GM23338 (cell line): ENCODE measurements at regions not wholly inside any gene's neighbourhood (a gene's known extent, or its start where the extent isn't known, plus 50 kb on each side); places are given as distances from the start of the nearest gene placed in this dataset.

Source experiments
- ATAC-seq: fragments of 200-7000 bp; cut with Tn5 transposase; 3 replicates; pipeline ENCODE4 v1.9.1; 2020
- DNase-seq: peaks from one replicate; pipeline ENCODE4 v3.0.0-alpha.2; 2015; ENCODE audit warnings: low spot score
- H2AFZ ChIP-seq: fragments of 200-600 bp; sonication (generic); 2 replicates; pipeline ENCODE4 v1.8.0; 2016; ENCODE audit warnings: antibody characterized with exemption, mild to moderate bottlenecking, moderate library complexity
- H3F3A ChIP-seq: fragments of 200-600 bp; sonication (generic); replicated peaks from 2 replicates; pipeline ENCODE4 v1.8.0; 2017; ENCODE audit warnings: antibody characterized with exemption, mixed run types, low read depth
- H3K27ac ChIP-seq: fragments of 200-600 bp; sonication (generic); 2 replicates; pipeline ENCODE4 v1.6.1; 2016; ENCODE audit warnings: low read depth
- H3K27me3 ChIP-seq: fragments of 200-600 bp; sonication (generic); 2 replicates; pipeline ENCODE4 v1.8.0; 2016; ENCODE audit warnings: mild to moderate bottlenecking, mixed run types, moderate library complexity; ENCODE audit not compliant: insufficient read depth
- H3K36me3 ChIP-seq: fragments of 200-600 bp; sonication (generic); 2 replicates; pipeline ENCODE4 v1.8.0; 2016; ENCODE audit warnings: mild to moderate bottlenecking; ENCODE audit not compliant: insufficient read depth
- H3K4me1 ChIP-seq: fragments of 200-600 bp; sonication (generic); 2 replicates; pipeline ENCODE4 v1.8.0; 2016; ENCODE audit warnings: mild to moderate bottlenecking, moderate library complexity; ENCODE audit not compliant: insufficient read depth
- H3K4me2 ChIP-seq: fragments of 200-600 bp; sonication (generic); 2 replicates; pipeline ENCODE4 v1.7.1; 2017; ENCODE audit warnings: mixed run types
- H3K4me3 ChIP-seq: fragments of 200-600 bp; sonication (generic); 2 replicates; pipeline ENCODE4 v1.6.1; 2016; ENCODE audit warnings: mixed run types
- H3K79me2 ChIP-seq: fragments of 200-600 bp; sonication (generic); replicated peaks from 2 replicates; pipeline ENCODE4 v1.8.0; 2017; ENCODE audit warnings: mild to moderate bottlenecking; ENCODE audit not compliant: insufficient read depth
- H3K9me2 ChIP-seq: fragments of 200-600 bp; sonication (generic); 2 replicates; pipeline ENCODE4 v1.8.0; 2017; ENCODE audit not compliant: insufficient read depth
- H4K20me1 ChIP-seq: fragments of 200-600 bp; sonication (generic); replicated peaks from 2 replicates; pipeline ENCODE4 v1.8.0; 2017; ENCODE audit warnings: mild to moderate bottlenecking; ENCODE audit not compliant: insufficient read depth
- H3K27ac Mint-ChIP-seq: 2 replicates; pipeline ENCODE4 v1.8.0; 2020; ENCODE audit warnings: inconsistent platforms, mild to moderate bottlenecking, moderate library complexity, mixed read lengths
- H3K27me3 Mint-ChIP-seq: 3 replicates; pipeline ENCODE4 v1.8.0; 2022; ENCODE audit warnings: low read depth, mild to moderate bottlenecking, moderate library complexity, mixed read lengths, inconsistent platforms; ENCODE audit not compliant: insufficient read depth, poor library complexity
- H3K36me3 Mint-ChIP-seq: 3 replicates; pipeline ENCODE4 v1.8.0; 2021; ENCODE audit warnings: low read depth, mild to moderate bottlenecking, inconsistent platforms, moderate library complexity, mixed read lengths
- H3K4me1 Mint-ChIP-seq: 3 replicates; pipeline ENCODE4 v1.8.0; 2020; ENCODE audit warnings: mild to moderate bottlenecking, inconsistent platforms, mixed read lengths
- H3K4me3 Mint-ChIP-seq: 3 replicates; pipeline ENCODE4 v1.8.0; 2021; ENCODE audit warnings: moderate library complexity, mild to moderate bottlenecking, inconsistent platforms, mixed read lengths
- H3K9me3 Mint-ChIP-seq: 3 replicates; pipeline ENCODE4 v1.8.0; 2020; ENCODE audit warnings: moderate library complexity, mild to moderate bottlenecking, inconsistent platforms, mixed read lengths
- CREB1 ChIP-seq: fragments of 250-450 bp; sonication (Bioruptor Pico); IDR thresholded peaks from 2 replicates; pipeline ENCODE4 v1.5.0; 2020; ENCODE audit warnings: low read depth, mild to moderate bottlenecking, moderate library complexity
- CTCF ChIP-seq, 2 experiments: fragments of 200-600 bp in 1 of 2; sonication (generic) in 1 of 2; conservative IDR thresholded peaks; 2 replicates each; pipeline versions ENCODE4 v1.5.1 to v1.6.1; 2016 to 2017; ENCODE audit warnings: antibody characterized with exemption in 2 of 2, low read depth in 2 of 2, mild to moderate bottlenecking in 2 of 2, moderate library complexity in 1 of 2
- JUNB ChIP-seq: IDR thresholded peaks from one replicate; pipeline ENCODE4 v1.6.1; 2016; ENCODE audit warnings: antibody characterized with exemption; ENCODE audit not compliant: unreplicated experiment
- NANOG ChIP-seq: IDR thresholded peaks from 2 replicates; pipeline ENCODE4 v1.6.1; 2016; ENCODE audit warnings: antibody characterized with exemption, borderline replicate concordance
- STAT1 ChIP-seq: IDR thresholded peaks from one replicate; pipeline ENCODE4 v1.6.1; 2016; ENCODE audit warnings: antibody characterized with exemption; ENCODE audit not compliant: unreplicated experiment
- ZNF114 ChIP-seq: fragments of 250-450 bp; sonication (Bioruptor Pico); IDR thresholded peaks from 2 replicates; pipeline ENCODE4 v1.5.0; 2020; ENCODE audit warnings: mild to moderate bottlenecking, moderate library complexity
- TF ChIP-seq, protein P1 (sequence below): fragments of 250-450 bp; sonication (Bioruptor Pico); IDR thresholded peaks from 2 replicates; pipeline ENCODE4 v1.5.0; 2020; ENCODE audit warnings: mild to moderate bottlenecking, moderate library complexity
- TF ChIP-seq, protein P2 (sequence below): IDR thresholded peaks from one replicate; pipeline ENCODE4 v1.6.1; 2018; ENCODE audit warnings: antibody characterized with exemption; ENCODE audit not compliant: unreplicated experiment

GRCh38 chr1:98035602-98036002 is 114.8 kb upstream of the DPYD start:
- H3K4me3 ChIP-seq, result no peak overlapping the region
- no peaks in the 10 kb centered on the region for H3K9me3 Mint-ChIP-seq
- DNase-seq (no peak), ATAC-seq (no peak)
- H4K20me1 ChIP-seq, result no peaks in the 10 kb centered on the region
- peaks cover 2% of the 10 kb centered on the region for H3K27me3 Mint-ChIP-seq
- H3K4me1 Mint-ChIP-seq, result no peaks in the 10 kb centered on the region
- no peaks in the 10 kb centered on the region for H3K4me1 ChIP-seq
- no peaks in the 10 kb centered on the region for H3K36me3 Mint-ChIP-seq
- H3K9me2 ChIP-seq, result no peaks in the 10 kb centered on the region
- H3K27ac Mint-ChIP-seq, result no peak overlapping the region
- no peak overlapping the region for H3K27ac ChIP-seq
- H3K36me3 ChIP-seq, result no peaks in the 10 kb centered on the region
- H3K4me2 ChIP-seq, result no peak overlapping the region
- no peaks in the 10 kb centered on the region for H3K79me2 ChIP-seq
- no peak overlapping the region for H3K4me3 Mint-ChIP-seq
- no peaks in the 10 kb centered on the region for H3K27me3 ChIP-seq
- no peaks in the 10 kb centered on the region for H3F3A ChIP-seq
- no peak overlapping the region for H2AFZ ChIP-seq
- TF ChIP-seq JUNB (no peak), ZNF114 (CRISPR knock-in tag) (no peak), STAT1 (no peak), CTCF (conservative IDR thresholded peaks at IDR 0.05; ENCODE audit: low read depth in 2 of 2) (no peak), CREB1 (CRISPR knock-in tag) (no peak), NANOG (no peak)
- TF ChIP-seq, protein P1, sequence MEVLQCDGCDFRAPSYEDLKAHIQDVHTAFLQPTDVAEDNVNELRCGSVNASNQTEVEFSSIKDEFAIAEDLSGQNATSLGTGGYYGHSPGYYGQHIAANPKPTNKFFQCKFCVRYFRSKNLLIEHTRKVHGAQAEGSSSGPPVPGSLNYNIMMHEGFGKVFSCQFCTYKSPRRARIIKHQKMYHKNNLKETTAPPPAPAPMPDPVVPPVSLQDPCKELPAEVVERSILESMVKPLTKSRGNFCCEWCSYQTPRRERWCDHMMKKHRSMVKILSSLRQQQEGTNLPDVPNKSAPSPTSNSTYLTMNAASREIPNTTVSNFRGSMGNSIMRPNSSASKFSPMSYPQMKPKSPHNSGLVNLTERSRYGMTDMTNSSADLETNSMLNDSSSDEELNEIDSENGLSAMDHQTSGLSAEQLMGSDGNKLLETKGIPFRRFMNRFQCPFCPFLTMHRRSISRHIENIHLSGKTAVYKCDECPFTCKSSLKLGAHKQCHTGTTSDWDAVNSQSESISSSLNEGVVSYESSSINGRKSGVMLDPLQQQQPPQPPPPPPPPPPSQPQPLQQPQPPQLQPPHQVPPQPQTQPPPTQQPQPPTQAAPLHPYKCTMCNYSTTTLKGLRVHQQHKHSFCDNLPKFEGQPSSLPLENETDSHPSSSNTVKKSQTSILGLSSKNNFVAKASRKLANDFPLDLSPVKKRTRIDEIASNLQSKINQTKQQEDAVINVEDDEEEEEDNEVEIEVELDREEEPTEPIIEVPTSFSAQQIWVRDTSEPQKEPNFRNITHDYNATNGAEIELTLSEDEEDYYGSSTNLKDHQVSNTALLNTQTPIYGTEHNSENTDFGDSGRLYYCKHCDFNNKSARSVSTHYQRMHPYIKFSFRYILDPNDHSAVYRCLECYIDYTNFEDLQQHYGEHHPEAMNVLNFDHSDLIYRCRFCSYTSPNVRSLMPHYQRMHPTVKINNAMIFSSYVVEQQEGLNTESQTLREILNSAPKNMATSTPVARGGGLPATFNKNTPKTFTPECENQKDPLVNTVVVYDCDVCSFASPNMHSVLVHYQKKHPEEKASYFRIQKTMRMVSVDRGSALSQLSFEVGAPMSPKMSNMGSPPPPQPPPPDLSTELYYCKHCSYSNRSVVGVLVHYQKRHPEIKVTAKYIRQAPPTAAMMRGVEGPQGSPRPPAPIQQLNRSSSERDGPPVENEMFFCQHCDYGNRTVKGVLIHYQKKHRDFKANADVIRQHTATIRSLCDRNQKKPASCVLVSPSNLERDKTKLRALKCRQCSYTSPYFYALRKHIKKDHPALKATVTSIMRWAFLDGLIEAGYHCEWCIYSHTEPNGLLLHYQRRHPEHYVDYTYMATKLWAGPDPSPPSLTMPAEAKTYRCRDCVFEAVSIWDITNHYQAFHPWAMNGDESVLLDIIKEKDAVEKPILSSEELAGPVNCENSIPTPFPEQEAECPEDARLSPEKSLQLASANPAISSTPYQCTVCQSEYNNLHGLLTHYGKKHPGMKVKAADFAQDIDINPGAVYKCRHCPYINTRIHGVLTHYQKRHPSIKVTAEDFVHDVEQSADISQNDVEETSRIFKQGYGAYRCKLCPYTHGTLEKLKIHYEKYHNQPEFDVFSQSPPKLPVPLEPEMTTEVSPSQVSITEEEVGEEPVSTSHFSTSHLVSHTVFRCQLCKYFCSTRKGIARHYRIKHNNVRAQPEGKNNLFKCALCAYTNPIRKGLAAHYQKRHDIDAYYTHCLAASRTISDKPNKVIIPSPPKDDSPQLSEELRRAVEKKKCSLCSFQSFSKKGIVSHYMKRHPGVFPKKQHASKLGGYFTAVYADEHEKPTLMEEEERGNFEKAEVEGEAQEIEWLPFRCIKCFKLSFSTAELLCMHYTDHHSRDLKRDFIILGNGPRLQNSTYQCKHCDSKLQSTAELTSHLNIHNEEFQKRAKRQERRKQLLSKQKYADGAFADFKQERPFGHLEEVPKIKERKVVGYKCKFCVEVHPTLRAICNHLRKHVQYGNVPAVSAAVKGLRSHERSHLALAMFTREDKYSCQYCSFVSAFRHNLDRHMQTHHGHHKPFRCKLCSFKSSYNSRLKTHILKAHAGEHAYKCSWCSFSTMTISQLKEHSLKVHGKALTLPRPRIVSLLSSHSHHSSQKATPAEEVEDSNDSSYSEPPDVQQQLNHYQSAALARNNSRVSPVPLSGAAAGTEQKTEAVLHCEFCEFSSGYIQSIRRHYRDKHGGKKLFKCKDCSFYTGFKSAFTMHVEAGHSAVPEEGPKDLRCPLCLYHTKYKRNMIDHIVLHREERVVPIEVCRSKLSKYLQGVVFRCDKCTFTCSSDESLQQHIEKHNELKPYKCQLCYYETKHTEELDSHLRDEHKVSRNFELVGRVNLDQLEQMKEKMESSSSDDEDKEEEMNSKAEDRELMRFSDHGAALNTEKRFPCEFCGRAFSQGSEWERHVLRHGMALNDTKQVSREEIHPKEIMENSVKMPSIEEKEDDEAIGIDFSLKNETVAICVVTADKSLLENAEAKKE (CRISPR knock-in tag), result no peak
- TF ChIP-seq, protein P2, sequence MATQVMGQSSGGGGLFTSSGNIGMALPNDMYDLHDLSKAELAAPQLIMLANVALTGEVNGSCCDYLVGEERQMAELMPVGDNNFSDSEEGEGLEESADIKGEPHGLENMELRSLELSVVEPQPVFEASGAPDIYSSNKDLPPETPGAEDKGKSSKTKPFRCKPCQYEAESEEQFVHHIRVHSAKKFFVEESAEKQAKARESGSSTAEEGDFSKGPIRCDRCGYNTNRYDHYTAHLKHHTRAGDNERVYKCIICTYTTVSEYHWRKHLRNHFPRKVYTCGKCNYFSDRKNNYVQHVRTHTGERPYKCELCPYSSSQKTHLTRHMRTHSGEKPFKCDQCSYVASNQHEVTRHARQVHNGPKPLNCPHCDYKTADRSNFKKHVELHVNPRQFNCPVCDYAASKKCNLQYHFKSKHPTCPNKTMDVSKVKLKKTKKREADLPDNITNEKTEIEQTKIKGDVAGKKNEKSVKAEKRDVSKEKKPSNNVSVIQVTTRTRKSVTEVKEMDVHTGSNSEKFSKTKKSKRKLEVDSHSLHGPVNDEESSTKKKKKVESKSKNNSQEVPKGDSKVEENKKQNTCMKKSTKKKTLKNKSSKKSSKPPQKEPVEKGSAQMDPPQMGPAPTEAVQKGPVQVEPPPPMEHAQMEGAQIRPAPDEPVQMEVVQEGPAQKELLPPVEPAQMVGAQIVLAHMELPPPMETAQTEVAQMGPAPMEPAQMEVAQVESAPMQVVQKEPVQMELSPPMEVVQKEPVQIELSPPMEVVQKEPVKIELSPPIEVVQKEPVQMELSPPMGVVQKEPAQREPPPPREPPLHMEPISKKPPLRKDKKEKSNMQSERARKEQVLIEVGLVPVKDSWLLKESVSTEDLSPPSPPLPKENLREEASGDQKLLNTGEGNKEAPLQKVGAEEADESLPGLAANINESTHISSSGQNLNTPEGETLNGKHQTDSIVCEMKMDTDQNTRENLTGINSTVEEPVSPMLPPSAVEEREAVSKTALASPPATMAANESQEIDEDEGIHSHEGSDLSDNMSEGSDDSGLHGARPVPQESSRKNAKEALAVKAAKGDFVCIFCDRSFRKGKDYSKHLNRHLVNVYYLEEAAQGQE, result no peak
